ENCODE measurements at regions not wholly inside any gene's neighbourhood (a gene's known extent, or its start where the extent isn't known, plus 50 kb on each side); places are given as distances from the start of the nearest gene placed in this dataset.

- Histone ChIP-seq H3K27me3 (no peaks in the 10 kb centered on the region), H3K36me3 (no peaks in the 10 kb centered on the region), H3K4me3 (ENCODE audit: low read depth in 1 of 2, low read length in 1 of 2) (no peak overlapping the region), H3K27ac (no peak overlapping the region), H3K9me3 (no peaks in the 10 kb centered on the region), H3K4me1 (ENCODE audit: control insufficient read depth in 1 of 2, insufficient read depth in 1 of 2, low read depth in 1 of 2, low read length in 1 of 2) (no peaks in the 10 kb centered on the region)
- no peak for TF ChIP-seq CTCF (IDR thresholded peaks at IDR 0.05)
Measured at GRCh38 chr18:53984021-53984420, 240.4 kb downstream of the MBD2 start.

GRCh38 chr18:53971331-53971730 is 253.1 kb downstream of the MBD2 start:
- no peak overlapping the region for H3K4me3 ChIP-seq (ENCODE audit: low read depth in 1 of 2, low read length in 1 of 2)
- H3K27ac ChIP-seq = no peak overlapping the region
- TF ChIP-seq CTCF (IDR thresholded peaks at IDR 0.05) = no peak
- H3K27me3 ChIP-seq = no peaks in the 10 kb centered on the region
- H3K9me3 ChIP-seq = no peaks in the 10 kb centered on the region
- H3K36me3 ChIP-seq = no peaks in the 10 kb centered on the region
- H3K4me1 ChIP-seq (ENCODE audit: control insufficient read depth in 1 of 2, insufficient read depth in 1 of 2, low read depth in 1 of 2, low read length in 1 of 2) = no peaks in the 10 kb centered on the region

GRCh38 chr18:53952700-53953099 is 271.8 kb downstream of the MBD2 start:
- no peak overlapping the region for H3K4me3 ChIP-seq (ENCODE audit: low read depth in 1 of 2, low read length in 1 of 2)
- H3K4me1 ChIP-seq (ENCODE audit: control insufficient read depth in 1 of 2, insufficient read depth in 1 of 2, low read depth in 1 of 2, low read length in 1 of 2) = no peaks in the 10 kb centered on the region
- TF ChIP-seq CTCF (IDR thresholded peaks at IDR 0.05) = no peak
- no peaks in the 10 kb centered on the region for H3K9me3 ChIP-seq
- no peaks in the 10 kb centered on the region for H3K27me3 ChIP-seq
- no peaks in the 10 kb centered on the region for H3K36me3 ChIP-seq
- no peak overlapping the region for H3K27ac ChIP-seq

- Histone ChIP-seq H3K27me3 (no peaks in the 10 kb centered on the region), H3K4me1 (ENCODE audit: control insufficient read depth in 1 of 2, insufficient read depth in 1 of 2, low read depth in 1 of 2, low read length in 1 of 2) (no peaks in the 10 kb centered on the region), H3K4me3 (ENCODE audit: low read depth in 1 of 2, low read length in 1 of 2) (no peak overlapping the region), H3K27ac (no peak overlapping the region), H3K36me3 (no peaks in the 10 kb centered on the region), H3K9me3 (no peaks in the 10 kb centered on the region)
- TF ChIP-seq CTCF (IDR thresholded peaks at IDR 0.05) = no peak
Measured at GRCh38 chr18:53950545-53950944, 273.9 kb downstream of the MBD2 start.

GRCh38 chr18:53948991-53949390 is 275.5 kb downstream of the MBD2 start:
- H3K4me1 ChIP-seq (ENCODE audit: control insufficient read depth in 1 of 2, insufficient read depth in 1 of 2, low read depth in 1 of 2, low read length in 1 of 2) = no peaks in the 10 kb centered on the region
- no peak overlapping the region for H3K4me3 ChIP-seq (ENCODE audit: low read depth in 1 of 2, low read length in 1 of 2)
- H3K27ac ChIP-seq = no peak overlapping the region
- TF ChIP-seq CTCF (IDR thresholded peaks at IDR 0.05) = no peak
- no peaks in the 10 kb centered on the region for H3K27me3 ChIP-seq
- H3K36me3 ChIP-seq = no peaks in the 10 kb centered on the region
- H3K9me3 ChIP-seq = no peaks in the 10 kb centered on the region

- Histone ChIP-seq H3K36me3 (no peaks in the 10 kb centered on the region), H3K4me3 (ENCODE audit: low read depth in 1 of 2, low read length in 1 of 2) (no peak overlapping the region), H3K9me3 (no peaks in the 10 kb centered on the region), H3K27me3 (no peaks in the 10 kb centered on the region), H3K4me1 (ENCODE audit: control insufficient read depth in 1 of 2, insufficient read depth in 1 of 2, low read depth in 1 of 2, low read length in 1 of 2) (no peaks in the 10 kb centered on the region), H3K27ac (no peak overlapping the region)
- TF ChIP-seq CTCF (IDR thresholded peaks at IDR 0.05) = no peak
Measured at GRCh38 chr18:53947092-53947640, 277.3 kb downstream of the MBD2 start.
